WTC11 (cell line): ENCODE measurements at regions not wholly inside any gene's neighbourhood (a gene's known extent, or its start where the extent isn't known, plus 50 kb on each side); places are given as distances from the start of the nearest gene placed in this dataset.

Source experiments
- ATAC-seq: fragments of 200-7000 bp; cut with Tn5 transposase; 2 replicates; pipeline ENCODE4 v1.10.0; 2021; ENCODE audit warnings: mild to moderate bottlenecking, moderate library complexity
- CTCF ChIA-PET: fragments of 300-600 bp; sonication (Branson Sonifier 250); formaldehyde crosslinking; loops from one replicate; lab custom pipeline; 2021; ENCODE audit warnings: antibody characterized with exemption; lab: Charles Lee
- POLR2A ChIA-PET: fragments of 350-600 bp; sonication (Branson Sonifier 250); formaldehyde crosslinking; loops from one replicate; lab custom pipeline; 2021; ENCODE audit warnings: antibody characterized with exemption; lab: Charles Lee
- DNase-seq: peaks from one replicate; pipeline ENCODE4 v3.0.0; 2021; ENCODE audit warnings: low spot score
- H3K27ac Mint-ChIP-seq: 2 replicates; pipeline ENCODE4 v1.8.0; 2021; ENCODE audit warnings: mixed read lengths
- H3K27me3 Mint-ChIP-seq: 2 replicates; pipeline ENCODE4 v1.8.0; 2021; ENCODE audit warnings: low read depth, mild to moderate bottlenecking, moderate library complexity, mixed read lengths
- H3K36me3 Mint-ChIP-seq: 2 replicates; pipeline ENCODE4 v1.8.0; 2021; ENCODE audit warnings: mixed read lengths
- H3K4me1 Mint-ChIP-seq: 2 replicates; pipeline ENCODE4 v1.8.0; 2022; ENCODE audit warnings: mixed read lengths
- H3K4me3 Mint-ChIP-seq: 2 replicates; pipeline ENCODE4 v1.8.0; 2021; ENCODE audit warnings: mild to moderate bottlenecking, moderate library complexity, mixed read lengths
- H3K9me3 Mint-ChIP-seq: 2 replicates; pipeline ENCODE4 v1.8.0; 2021; ENCODE audit warnings: mixed read lengths
- AFF4 ChIP-seq: sonication (generic); formaldehyde crosslinking; IDR thresholded peaks from 2 replicates; pipeline ENCODE4 v1.8.1; 2023; ENCODE audit warnings: mild to moderate bottlenecking, missing genetic modification reagents, borderline replicate concordance
- AR ChIP-seq: fragments of 250-450 bp; sonication (Bioruptor Pico); IDR thresholded peaks from 2 replicates; pipeline ENCODE4 v1.9.0; 2021; ENCODE audit warnings: mild to moderate bottlenecking
- ATF3 ChIP-seq: sonication (generic); formaldehyde crosslinking; conservative IDR thresholded peaks from 2 replicates; pipeline ENCODE4 v1.8.1; 2022; ENCODE audit warnings: mild to moderate bottlenecking, missing genetic modification reagents
- CREM ChIP-seq: sonication (generic); formaldehyde crosslinking; IDR thresholded peaks from 2 replicates; pipeline ENCODE4 v1.8.1; 2022; ENCODE audit warnings: mild to moderate bottlenecking, missing genetic modification reagents, moderate library complexity
- CTCF ChIP-seq: fragments of 200-600 bp; IDR thresholded peaks from 2 replicates; pipeline ENCODE4 v1.8.0; 2022; ENCODE audit warnings: antibody characterized with exemption
- HMGA2 ChIP-seq: fragments of 250-450 bp; sonication (Bioruptor Pico); IDR thresholded peaks from 2 replicates; pipeline ENCODE4 v1.4.0; 2021; ENCODE audit warnings: mild to moderate bottlenecking, moderate library complexity
- IRF1 ChIP-seq: sonication (generic); formaldehyde crosslinking; IDR thresholded peaks from 2 replicates; pipeline ENCODE4 v1.8.0; 2023; ENCODE audit warnings: missing genetic modification reagents
- KAT7 ChIP-seq: sonication (generic); formaldehyde crosslinking; IDR thresholded peaks from 2 replicates; pipeline ENCODE4 v1.8.1; 2023; ENCODE audit warnings: missing genetic modification reagents, mild to moderate bottlenecking, borderline replicate concordance
- NR1H2 ChIP-seq: sonication (generic); formaldehyde crosslinking; IDR thresholded peaks from 2 replicates; pipeline ENCODE4 v1.9.0; 2021; ENCODE audit warnings: mild to moderate bottlenecking, moderate library complexity, missing genetic modification reagents
- NR2C2 ChIP-seq: sonication (generic); formaldehyde crosslinking; IDR thresholded peaks from 2 replicates; pipeline ENCODE4 v1.8.0; 2022; ENCODE audit warnings: mild to moderate bottlenecking, missing genetic modification reagents
- RORB ChIP-seq: fragments of 250-450 bp; sonication (Bioruptor Pico); IDR thresholded peaks from 2 replicates; pipeline ENCODE4 v1.9.0; 2021; ENCODE audit warnings: mild to moderate bottlenecking
- SMAD4 ChIP-seq: sonication (generic); formaldehyde crosslinking; IDR thresholded peaks from 2 replicates; pipeline ENCODE4 v1.8.0; 2022; ENCODE audit warnings: mild to moderate bottlenecking, missing genetic modification reagents
- TEAD1 ChIP-seq: sonication (generic); formaldehyde crosslinking; IDR thresholded peaks from 2 replicates; pipeline ENCODE4 v1.8.0; 2022; ENCODE audit warnings: mild to moderate bottlenecking, missing genetic modification reagents
- TEAD4 ChIP-seq: sonication (generic); formaldehyde crosslinking; IDR thresholded peaks from 2 replicates; pipeline ENCODE4 v1.8.0; 2022; ENCODE audit warnings: mild to moderate bottlenecking, missing genetic modification reagents
- ZBTB43 ChIP-seq: sonication (generic); formaldehyde crosslinking; IDR thresholded peaks from 2 replicates; pipeline ENCODE4 v1.8.1; 2023; ENCODE audit warnings: mild to moderate bottlenecking, missing genetic modification reagents
- ZNF138 ChIP-seq: sonication (generic); formaldehyde crosslinking; conservative IDR thresholded peaks from 2 replicates; pipeline ENCODE4 v1.8.1; 2022; ENCODE audit warnings: mild to moderate bottlenecking, moderate library complexity, missing genetic modification reagents
- ZNF219 ChIP-seq: sonication (generic); formaldehyde crosslinking; IDR thresholded peaks from 2 replicates; pipeline ENCODE4 v1.8.0; 2023; ENCODE audit warnings: missing genetic modification reagents, mild to moderate bottlenecking, borderline replicate concordance
- ZNF317 ChIP-seq: sonication (generic); formaldehyde crosslinking; IDR thresholded peaks from 2 replicates; pipeline ENCODE4 v1.8.1; 2023; ENCODE audit warnings: low read depth, mild to moderate bottlenecking, moderate library complexity, missing genetic modification reagents, borderline replicate concordance
- ZSCAN18 ChIP-seq: fragments of 250-450 bp; sonication (Bioruptor Pico); IDR thresholded peaks from 2 replicates; pipeline ENCODE4 v2.1.2; 2022; ENCODE audit warnings: mild to moderate bottlenecking, moderate library complexity

- peaks cover 8% of the 10 kb centered on the region for H3K9me3 Mint-ChIP-seq
- CTCF ChIA-PET: no interaction called here
- POLR2A ChIA-PET: no interaction called here
- ATAC-seq (no peak), DNase-seq (no peak)
- H3K36me3 Mint-ChIP-seq: peaks cover 7% of the 10 kb centered on the region
- H3K4me1 Mint-ChIP-seq: peaks cover 43% of the 10 kb centered on the region
- no peak for TF ChIP-seq KAT7 (CRISPR knock-in tag)
- no peak for TF ChIP-seq SMAD4 (CRISPR knock-in tag)
- no peak for TF ChIP-seq ATF3
- TF ChIP-seq TEAD1 (CRISPR knock-in tag): no peak
- TF ChIP-seq IRF1 (CRISPR knock-in tag): no peak
- no peak for TF ChIP-seq HMGA2 (CRISPR knock-in tag)
- TF ChIP-seq TEAD4 (CRISPR knock-in tag): no peak
- no peak for TF ChIP-seq NR2C2 (CRISPR knock-in tag)
- TF ChIP-seq ZNF317: no peak
- TF ChIP-seq NR1H2 (CRISPR knock-in tag): no peak
- TF ChIP-seq AR: no peak
- no peak for TF ChIP-seq ZSCAN18 (CRISPR knock-in tag)
- no peak for TF ChIP-seq ZNF138
- TF ChIP-seq ZNF219 (CRISPR knock-in tag): no peak
- TF ChIP-seq CTCF: no peak
- no peak for TF ChIP-seq ZBTB43 (CRISPR knock-in tag)
- no peak for TF ChIP-seq RORB (CRISPR knock-in tag)
- TF ChIP-seq CREM: no peak
- TF ChIP-seq AFF4 (CRISPR knock-in tag): no peak
- no peak overlapping the region for H3K27ac Mint-ChIP-seq
- no peak overlapping the region for H3K4me3 Mint-ChIP-seq
- no peaks in the 10 kb centered on the region for H3K27me3 Mint-ChIP-seq
Measured at GRCh38 chr5:124872615-124873014, 126.2 kb upstream of the ZNF608 start.
